HG02970 (cell line): ENCODE measurements at regions not wholly inside any gene's neighbourhood (a gene's known extent, or its start where the extent isn't known, plus 50 kb on each side); places are given as distances from the start of the nearest gene placed in this dataset.
A peak's percentile ranks its signal among the peaks of the same experiment; 100 is the strongest.
"Not testable (repeated sequence)": the region's sequence is repeated elsewhere in the genome, so short reads cannot be mapped to it uniquely, and the experiment has no call there.

Experiments used
- ATAC-seq: cut with Tn5 transposase; IDR thresholded peaks from one replicate; pipeline ENCODE4 v1.9.1; 2021; ENCODE audit warnings: mild to moderate bottlenecking, moderate library complexity, moderate number of reproducible peaks; ENCODE audit not compliant: unreplicated experiment, low FRiP score

- ATAC-seq = no peak
Observed at GRCh38 chr14:87643005-87643404, 350.0 kb downstream of the GALC start.

- ATAC-seq = no peak
Observed at GRCh38 chr14:87640553-87640952, 352.4 kb downstream of the GALC start.

- no peak for ATAC-seq
Observed at GRCh38 chr14:87638196-87638595, 354.8 kb downstream of the GALC start.

GRCh38 chr14:87635442-87635841 is 357.5 kb downstream of the GALC start:
- no peak for ATAC-seq

DNA sequence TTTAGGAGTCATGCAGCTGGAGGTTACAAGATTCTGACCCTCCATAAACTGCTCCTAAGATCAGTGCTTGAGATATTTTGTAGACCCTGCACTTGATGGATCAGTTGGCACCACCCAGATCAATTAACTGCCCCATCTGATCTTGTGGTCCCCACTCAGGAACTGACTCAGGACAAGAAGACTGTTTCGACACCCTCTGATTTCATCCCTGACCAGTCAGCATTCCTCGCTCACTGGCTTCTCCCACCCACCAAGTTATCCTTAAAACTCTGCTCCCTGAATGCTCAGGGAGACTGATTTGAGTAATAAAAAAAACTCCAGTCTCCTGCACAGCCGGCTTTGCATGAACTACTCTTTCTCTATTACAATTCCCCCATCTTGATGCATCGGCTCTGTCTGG is 360.2 kb downstream of the GALC start:
- no peak for ATAC-seq

DNA sequence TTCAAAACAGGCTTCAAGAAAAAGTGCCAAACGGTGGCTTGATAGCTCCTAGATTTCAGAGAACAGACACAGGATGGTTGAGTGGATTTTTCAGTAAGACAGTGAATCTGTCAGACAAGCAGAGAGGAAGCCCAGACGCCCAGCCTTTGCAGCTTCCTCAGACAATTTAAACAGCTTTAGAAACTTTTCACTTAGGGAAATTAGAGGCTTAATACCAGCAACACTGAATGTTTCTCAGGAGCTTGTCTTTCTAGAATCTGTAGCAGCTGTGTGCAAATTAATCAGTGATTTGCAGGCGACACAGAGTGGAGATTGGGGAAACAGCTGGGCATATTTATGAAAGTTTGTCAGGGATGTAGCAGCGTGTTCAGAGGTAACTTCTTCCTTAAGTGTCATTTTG is 362.1 kb downstream of the GALC start:
- no peak for ATAC-seq

DNA sequence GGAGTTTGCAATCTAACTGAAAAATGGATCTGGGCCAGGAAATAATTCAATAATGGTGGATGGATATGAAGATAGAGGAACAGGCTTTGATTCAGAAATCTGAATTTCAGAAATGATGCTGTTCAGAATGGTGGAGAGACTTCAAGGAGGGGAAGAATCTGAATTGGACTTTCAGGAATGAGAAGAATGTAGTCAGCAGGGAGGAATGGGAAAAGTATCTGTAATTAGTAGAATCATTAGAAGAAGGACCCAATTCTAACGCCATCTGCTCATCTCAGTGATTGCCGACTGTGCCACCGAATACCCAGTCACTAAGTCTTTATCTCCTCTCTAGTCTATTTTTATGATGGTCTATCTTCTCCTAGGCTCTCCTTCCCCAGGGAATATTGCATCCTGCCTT is 363.2 kb downstream of the GALC start:
- no peak for ATAC-seq

DNA sequence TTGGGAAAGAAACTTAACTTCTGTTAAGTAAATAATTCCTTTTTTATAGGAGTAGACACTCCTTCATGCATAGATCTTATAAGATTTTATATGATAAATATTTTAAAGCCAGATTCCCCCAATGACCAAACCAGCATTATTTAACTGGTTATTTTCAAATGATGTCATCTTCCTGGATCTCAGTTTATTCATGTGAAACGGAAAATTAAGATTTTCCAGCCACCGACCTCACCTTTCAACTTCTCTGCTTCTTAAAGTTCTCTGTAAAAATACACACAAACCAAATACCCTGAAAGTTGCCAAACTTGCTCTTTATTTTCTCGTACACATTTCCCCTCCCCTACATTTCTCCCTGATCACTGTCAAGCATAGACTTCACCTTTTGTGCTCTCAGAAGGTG is 364.2 kb downstream of the GALC start:
- ATAC-seq = no peak

GRCh38 chr14:87628129-87628528 is 364.9 kb downstream of the GALC start:
- no peak for ATAC-seq

DNA sequence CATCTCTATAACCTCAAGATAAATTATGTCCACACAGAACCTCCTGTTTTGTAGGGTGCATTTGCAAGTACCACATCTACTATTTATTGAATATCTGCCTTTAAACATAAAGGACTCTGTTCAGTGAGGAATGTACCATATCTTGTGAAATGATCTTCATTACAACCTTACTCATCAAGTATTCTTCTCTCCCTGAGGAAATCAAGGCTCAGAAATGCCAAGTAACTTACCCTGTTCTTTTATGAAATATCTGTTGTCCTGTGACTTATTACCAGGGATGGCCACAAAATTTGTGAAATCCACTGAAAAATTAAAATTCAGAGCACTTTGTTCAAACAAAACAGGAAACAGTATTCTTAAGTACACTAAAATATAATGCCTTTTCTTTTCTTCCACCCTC is 366.7 kb downstream of the GALC start:
- no peak for ATAC-seq

GRCh38 chr14:87623616-87624015 is 369.4 kb downstream of the GALC start:
- no peak for ATAC-seq

DNA sequence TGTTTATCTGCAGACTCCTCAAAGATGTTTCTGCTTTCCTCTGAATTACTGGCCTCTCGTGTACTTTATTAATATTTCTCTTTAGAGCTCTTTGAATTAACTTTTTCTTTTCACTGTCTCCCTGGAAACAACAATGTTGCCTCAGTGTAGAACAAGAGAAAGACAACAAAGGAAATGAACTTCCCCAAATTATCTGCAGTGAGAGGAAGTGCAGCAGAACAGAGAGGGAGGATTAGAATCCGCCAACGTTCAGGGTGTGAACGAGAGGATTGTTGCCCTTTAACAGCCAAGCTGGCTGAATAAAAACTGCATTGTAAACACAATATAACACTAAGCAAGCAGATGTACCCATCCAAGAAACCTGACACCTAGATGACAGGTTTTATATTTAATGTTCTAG is 375.9 kb downstream of the GALC start:
- no peak for ATAC-seq

GRCh38 chr14:87615822-87616679 is 376.9 kb downstream of the GALC start:
- peak; percentile 62 for ATAC-seq

- ATAC-seq = no peak
Observed at GRCh38 chr14:87615047-87615446, 377.9 kb downstream of the GALC start.

DNA sequence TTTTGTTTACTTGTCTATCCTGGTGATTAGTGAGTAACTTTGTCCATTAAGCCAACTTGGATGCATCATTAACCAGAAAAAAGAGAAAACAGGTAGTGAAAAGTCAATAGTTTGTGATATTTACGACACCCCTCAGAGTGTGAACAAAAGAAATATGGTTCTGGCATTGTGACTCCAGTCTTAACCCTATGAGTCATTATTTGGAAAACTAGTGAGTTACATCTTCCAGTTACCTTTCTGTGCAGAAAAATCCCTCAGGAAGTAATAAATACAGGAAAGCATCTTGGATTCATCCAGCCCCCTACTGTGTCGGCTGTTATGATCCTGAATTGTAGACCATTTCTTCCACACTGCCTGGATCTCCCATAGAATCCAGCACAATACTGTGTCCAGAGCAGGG is 379.1 kb downstream of the GALC start:
- no peak for ATAC-seq

GRCh38 chr14:87607056-87607455 is 385.9 kb downstream of the GALC start:
- not testable (repeated sequence) for ATAC-seq

GRCh38 chr14:87601036-87601435 is 391.9 kb downstream of the GALC start:
- no peak for ATAC-seq

DNA sequence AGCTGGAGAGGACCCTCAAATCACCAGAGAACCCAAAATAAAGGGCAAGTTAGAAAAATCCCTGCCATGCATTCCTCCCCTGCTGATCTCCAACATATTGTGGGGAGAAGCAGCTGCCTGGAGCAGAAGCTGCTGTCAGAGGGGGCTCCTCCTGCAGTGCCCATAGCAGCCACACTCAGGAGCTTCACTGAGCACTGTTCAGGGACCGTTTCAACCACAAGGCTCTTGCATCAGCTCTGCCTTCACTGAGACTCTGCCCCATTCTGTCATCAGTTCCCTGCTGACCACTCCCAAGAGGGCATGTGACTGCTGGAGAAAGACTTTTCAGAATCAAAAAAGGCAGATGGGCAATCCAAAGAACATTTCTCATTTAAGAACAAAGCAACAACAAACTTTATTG is 392.7 kb downstream of the GALC start:
- ATAC-seq = no peak

DNA sequence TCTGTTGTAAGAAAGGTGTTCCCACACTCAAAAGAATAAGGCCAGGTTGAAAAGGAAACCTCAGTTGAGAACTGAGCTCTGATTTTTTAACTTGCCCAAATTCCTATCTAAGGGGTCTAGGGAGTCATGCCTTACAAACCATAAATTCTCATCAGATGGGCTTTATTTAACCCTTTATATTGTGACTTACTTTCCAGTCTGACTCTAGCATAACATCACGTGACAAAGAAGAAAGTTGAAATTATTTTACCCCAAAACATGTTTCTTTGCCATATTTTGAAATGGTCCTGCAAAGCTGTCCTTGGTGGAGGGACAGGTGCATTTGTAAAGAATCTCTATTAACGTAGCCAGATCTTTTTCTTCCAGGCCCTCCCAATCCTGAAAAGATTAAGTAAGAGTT is 411.7 kb downstream of the GALC start:
- ATAC-seq = no peak

- no peak for ATAC-seq
Observed at GRCh38 chr14:87579036-87579435, 413.9 kb downstream of the GALC start.

DNA sequence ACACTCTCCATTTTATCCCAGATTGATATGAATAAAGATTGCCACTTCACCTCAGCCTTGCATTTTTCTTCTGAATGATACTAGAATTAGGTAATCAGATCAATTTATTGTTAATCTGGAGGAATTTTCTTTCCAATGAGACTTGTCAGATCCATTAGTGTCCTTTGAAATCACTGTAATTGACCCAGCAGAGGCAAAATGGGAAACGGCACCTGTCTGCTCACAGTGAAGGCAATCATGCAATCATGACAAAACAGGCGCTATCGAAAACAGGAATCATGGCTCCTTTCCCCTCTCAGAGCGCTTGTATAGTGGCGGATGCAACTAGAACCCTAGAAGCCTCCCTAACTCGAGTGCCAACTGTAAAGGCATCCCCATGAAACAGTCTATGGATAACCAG is 417.6 kb downstream of the GALC start:
- no peak for ATAC-seq

DNA sequence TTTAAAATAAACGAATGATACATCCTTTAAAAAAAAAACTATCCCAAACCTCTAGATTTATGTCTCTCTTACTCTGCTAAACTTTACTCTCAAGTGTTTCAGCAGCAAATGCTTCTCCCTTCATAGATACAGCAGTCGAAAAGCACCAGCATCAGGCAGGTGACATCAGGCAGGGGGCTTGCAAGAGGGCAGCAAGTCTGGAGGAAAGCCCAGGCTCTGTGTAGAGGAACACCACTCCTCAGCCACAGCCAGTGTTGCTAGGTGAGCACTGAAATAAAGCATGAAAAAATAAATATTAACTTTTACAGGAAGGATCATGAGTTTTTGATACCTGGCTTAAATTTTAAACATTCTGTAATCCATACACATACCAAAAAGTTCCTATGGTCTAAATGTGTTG is 419.4 kb downstream of the GALC start:
- no peak for ATAC-seq
